ENCODE measurements at regions not wholly inside any gene's neighbourhood (a gene's known extent, or its start where the extent isn't known, plus 50 kb on each side); places are given as distances from the start of the nearest gene placed in this dataset.
"Not testable (repeated sequence)": the region's sequence is repeated elsewhere in the genome, so short reads cannot be mapped to it uniquely, and the experiment has no call there.

DNA sequence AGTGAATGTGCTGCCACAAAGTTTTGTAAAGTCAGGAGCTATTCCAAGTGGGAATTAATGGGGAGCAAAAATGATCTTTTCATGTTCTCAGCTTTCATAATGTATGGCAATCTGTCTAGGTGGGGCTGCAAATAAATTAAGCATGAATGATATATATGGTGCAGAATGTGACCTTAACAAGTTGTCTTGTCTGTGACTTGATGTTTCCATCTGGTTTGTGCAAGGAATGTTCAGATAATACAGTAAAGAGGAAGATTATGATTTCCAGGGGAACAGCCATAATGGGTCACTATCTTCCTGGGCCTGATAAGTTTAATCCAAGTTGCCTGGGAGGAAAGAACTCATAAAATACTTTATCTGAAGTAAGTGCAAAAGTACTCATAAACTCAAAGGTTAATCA is 1815.8 kb upstream of the FLRT2 start:
- Histone ChIP-seq H3K27ac (no peak overlapping the region), H3K4me1 (no peaks in the 10 kb centered on the region), H3K27me3 (ENCODE audit: low read depth) (no peaks in the 10 kb centered on the region), H3K36me3 (no peaks in the 10 kb centered on the region), H3K4me3 (no peak overlapping the region), H3K9me3 (no peaks in the 10 kb centered on the region)
- intact Hi-C loops (cut with DNase I): no loop called here
- TF ChIP-seq, protein P1, sequence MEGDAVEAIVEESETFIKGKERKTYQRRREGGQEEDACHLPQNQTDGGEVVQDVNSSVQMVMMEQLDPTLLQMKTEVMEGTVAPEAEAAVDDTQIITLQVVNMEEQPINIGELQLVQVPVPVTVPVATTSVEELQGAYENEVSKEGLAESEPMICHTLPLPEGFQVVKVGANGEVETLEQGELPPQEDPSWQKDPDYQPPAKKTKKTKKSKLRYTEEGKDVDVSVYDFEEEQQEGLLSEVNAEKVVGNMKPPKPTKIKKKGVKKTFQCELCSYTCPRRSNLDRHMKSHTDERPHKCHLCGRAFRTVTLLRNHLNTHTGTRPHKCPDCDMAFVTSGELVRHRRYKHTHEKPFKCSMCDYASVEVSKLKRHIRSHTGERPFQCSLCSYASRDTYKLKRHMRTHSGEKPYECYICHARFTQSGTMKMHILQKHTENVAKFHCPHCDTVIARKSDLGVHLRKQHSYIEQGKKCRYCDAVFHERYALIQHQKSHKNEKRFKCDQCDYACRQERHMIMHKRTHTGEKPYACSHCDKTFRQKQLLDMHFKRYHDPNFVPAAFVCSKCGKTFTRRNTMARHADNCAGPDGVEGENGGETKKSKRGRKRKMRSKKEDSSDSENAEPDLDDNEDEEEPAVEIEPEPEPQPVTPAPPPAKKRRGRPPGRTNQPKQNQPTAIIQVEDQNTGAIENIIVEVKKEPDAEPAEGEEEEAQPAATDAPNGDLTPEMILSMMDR (IDR thresholded peaks at IDR 0.05): no peak
- ATAC-seq (no peak), DNase-seq (no peak)

DNA sequence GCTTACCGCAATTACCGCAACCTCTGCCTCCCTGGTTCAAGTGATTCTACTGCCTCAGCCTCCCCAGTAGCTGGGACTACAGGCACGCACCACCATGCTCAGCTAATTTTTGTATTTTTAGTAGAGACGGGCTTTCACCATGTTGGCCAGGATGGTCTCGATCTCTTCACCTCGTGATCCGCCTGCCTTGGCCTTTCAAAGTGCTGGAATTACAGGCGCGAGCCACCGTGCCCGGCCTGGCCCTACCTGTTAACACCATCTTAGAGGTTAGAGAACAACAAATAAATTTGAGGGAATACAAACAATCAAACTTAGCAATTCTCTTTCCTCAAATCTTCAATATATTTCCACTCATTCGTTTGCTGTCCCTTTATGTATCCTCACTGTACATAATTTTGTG is 1810.5 kb upstream of the FLRT2 start:
- H3K27ac ChIP-seq; ATAC-seq; H3K36me3 ChIP-seq; H3K9me3 ChIP-seq; DNase-seq; H3K27me3 ChIP-seq (ENCODE audit: low read depth); H3K4me3 ChIP-seq; H3K4me1 ChIP-seq; intact Hi-C loops (cut with DNase I): not testable (repeated sequence)

DNA sequence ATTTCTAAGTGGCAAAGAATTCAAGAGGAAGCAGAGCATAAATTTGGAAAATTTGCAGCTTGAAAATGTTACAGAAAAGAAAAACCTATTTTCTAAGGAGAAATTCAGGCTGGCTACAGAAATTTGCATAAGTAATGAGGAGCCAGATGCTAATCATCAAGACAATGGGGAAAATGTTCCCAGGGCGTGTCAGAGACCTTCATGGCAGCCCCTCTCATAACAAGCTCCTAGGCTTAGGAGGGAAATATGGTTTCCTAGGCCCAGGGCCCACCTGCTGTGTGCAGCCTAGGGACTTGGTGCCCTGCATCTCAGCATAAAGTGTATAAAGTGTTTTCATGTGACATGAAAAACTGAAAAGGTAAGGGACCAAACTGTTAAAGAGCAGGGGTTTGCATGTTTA is 1796.3 kb upstream of the FLRT2 start:
- Histone ChIP-seq H3K4me3 (no peak overlapping the region), H3K4me1 (no peaks in the 10 kb centered on the region), H3K36me3 (no peaks in the 10 kb centered on the region), H3K27me3 (ENCODE audit: low read depth) (no peaks in the 10 kb centered on the region), H3K9me3 (no peaks in the 10 kb centered on the region), H3K27ac (no peak overlapping the region)
- intact Hi-C loops (cut with DNase I): no loop called here
- TF ChIP-seq, protein P1 (IDR thresholded peaks at IDR 0.05): no peak
- ATAC-seq (no peak), DNase-seq (no peak)

DNA sequence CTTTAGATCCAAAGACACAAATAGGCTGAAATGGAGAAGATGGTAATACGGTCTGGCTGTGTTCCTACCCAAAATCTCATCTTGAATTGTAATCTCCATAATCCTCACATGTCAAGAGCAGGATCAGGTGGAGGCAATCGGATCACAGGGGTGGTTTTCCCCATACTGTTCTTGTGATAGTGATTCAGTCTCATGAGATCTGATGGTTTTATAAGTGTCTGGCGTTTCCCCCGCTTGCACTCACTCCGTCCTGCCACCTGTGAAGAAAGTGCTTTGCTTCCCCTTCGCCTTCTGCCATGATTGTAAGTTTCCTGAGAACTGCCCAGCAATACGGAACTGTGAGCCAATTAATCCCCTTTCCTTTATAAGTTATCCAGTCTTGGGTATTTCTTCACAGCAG is 1795.5 kb upstream of the FLRT2 start:
- Histone ChIP-seq H3K4me3 (no peak overlapping the region), H3K27me3 (ENCODE audit: low read depth) (no peaks in the 10 kb centered on the region), H3K36me3 (no peaks in the 10 kb centered on the region), H3K27ac (no peak overlapping the region), H3K9me3 (no peaks in the 10 kb centered on the region), H3K4me1 (no peaks in the 10 kb centered on the region)
- ATAC-seq (no peak), DNase-seq (no peak)
- TF ChIP-seq, protein P1 (IDR thresholded peaks at IDR 0.05): no peak
- intact Hi-C loops (cut with DNase I): no loop called here

DNA sequence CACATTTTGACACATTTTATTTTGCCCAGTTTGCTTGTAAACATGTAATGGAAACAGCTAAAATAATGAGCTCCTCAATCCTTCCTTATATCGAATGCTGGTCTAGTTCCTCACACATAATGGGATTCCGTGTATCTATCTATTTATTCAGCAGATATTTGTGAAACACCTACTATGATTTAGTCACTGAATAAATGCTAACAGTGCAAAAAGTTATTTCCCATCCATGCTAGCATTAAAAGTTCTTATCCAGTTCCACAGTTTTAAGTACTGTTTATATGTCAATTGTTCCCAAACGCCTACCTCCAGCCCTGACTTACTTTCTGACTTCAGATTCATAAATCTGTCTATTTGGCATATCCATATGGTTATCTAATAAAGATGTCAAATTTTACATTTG is 1788.7 kb upstream of the FLRT2 start:
- DNase-seq: no peak
- Histone ChIP-seq H3K27ac (no peak overlapping the region), H3K36me3 (no peaks in the 10 kb centered on the region), H3K27me3 (ENCODE audit: low read depth) (no peaks in the 10 kb centered on the region), H3K4me3 (no peak overlapping the region), H3K4me1 (no peaks in the 10 kb centered on the region), H3K9me3 (no peaks in the 10 kb centered on the region)
- intact Hi-C loops (cut with DNase I): no loop called here
- no peak for ATAC-seq
- TF ChIP-seq, protein P1 (IDR thresholded peaks at IDR 0.05): no peak

DNA sequence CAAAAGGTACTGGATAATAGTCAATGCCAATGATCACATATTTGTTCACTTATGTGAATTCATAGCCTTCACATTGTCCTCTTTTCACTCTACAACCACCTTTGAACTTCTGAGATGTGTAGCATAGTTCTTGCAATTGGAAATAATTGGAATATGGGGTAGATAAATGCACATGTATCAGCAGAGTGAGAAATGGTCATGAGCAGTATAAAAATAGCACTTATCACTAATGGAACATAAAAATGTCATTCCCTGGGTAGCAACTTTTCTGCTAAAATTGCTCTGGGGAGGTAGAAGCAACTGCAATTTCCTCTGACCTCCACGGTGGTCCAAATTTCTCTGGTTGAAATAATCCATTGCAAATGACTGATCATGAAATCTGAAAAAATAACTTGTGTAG is 1785.7 kb upstream of the FLRT2 start:
- Histone ChIP-seq H3K27me3 (ENCODE audit: low read depth) (no peaks in the 10 kb centered on the region), H3K36me3 (no peaks in the 10 kb centered on the region), H3K9me3 (no peaks in the 10 kb centered on the region), H3K4me1 (no peaks in the 10 kb centered on the region), H3K27ac (no peak overlapping the region), H3K4me3 (no peak overlapping the region)
- ATAC-seq (no peak), DNase-seq (no peak)
- intact Hi-C loops (cut with DNase I): no loop called here
- TF ChIP-seq, protein P1 (IDR thresholded peaks at IDR 0.05): no peak
